ENCODE measurements at regions not wholly inside any gene's neighbourhood (a gene's known extent, or its start where the extent isn't known, plus 50 kb on each side); places are given as distances from the start of the nearest gene placed in this dataset.

- TF ChIP-seq CTCF (IDR thresholded peaks at IDR 0.05): no peak
These were observed 52.9 kb upstream of the IRX1 start for GRCh38 chr5:3542769-3543168.

- TF ChIP-seq CTCF (IDR thresholded peaks at IDR 0.05): no peak
These were observed 53.5 kb upstream of the IRX1 start for GRCh38 chr5:3542158-3542557.

- TF ChIP-seq CTCF (IDR thresholded peaks at IDR 0.05): no peak
These were observed 56.7 kb upstream of the IRX1 start for GRCh38 chr5:3538886-3539285.

GRCh38 chr5:3537942-3538341 lies 57.7 kb upstream of the IRX1 start:
- no peak for TF ChIP-seq CTCF (IDR thresholded peaks at IDR 0.05)

GRCh38 chr5:3535414-3536211 lies 60.0 kb upstream of the IRX1 start:
- TF ChIP-seq CTCF (IDR thresholded peaks at IDR 0.05): no peak

- no peak for TF ChIP-seq CTCF (IDR thresholded peaks at IDR 0.05)
These were observed 60.6 kb upstream of the IRX1 start for GRCh38 chr5:3534997-3535396.

GRCh38 chr5:3531320-3531986 lies 64.2 kb upstream of the IRX1 start:
- TF ChIP-seq CTCF (IDR thresholded peaks at IDR 0.05): no peak

Data from LNCAP (cell line).